Medulla oblongata (tissue), 1 donor: ENCODE measurements at regions not wholly inside any gene's neighbourhood (a gene's known extent, or its start where the extent isn't known, plus 50 kb on each side); places are given as distances from the start of the nearest gene placed in this dataset.
A peak's percentile ranks its signal among the peaks of the same experiment; 100 is the strongest.

Source experiments
- DNase-seq: peaks from one replicate; pipeline ENCODE4 v3.0.0-alpha.2; 2015; ENCODE audit errors: extremely low spot score

DNA sequence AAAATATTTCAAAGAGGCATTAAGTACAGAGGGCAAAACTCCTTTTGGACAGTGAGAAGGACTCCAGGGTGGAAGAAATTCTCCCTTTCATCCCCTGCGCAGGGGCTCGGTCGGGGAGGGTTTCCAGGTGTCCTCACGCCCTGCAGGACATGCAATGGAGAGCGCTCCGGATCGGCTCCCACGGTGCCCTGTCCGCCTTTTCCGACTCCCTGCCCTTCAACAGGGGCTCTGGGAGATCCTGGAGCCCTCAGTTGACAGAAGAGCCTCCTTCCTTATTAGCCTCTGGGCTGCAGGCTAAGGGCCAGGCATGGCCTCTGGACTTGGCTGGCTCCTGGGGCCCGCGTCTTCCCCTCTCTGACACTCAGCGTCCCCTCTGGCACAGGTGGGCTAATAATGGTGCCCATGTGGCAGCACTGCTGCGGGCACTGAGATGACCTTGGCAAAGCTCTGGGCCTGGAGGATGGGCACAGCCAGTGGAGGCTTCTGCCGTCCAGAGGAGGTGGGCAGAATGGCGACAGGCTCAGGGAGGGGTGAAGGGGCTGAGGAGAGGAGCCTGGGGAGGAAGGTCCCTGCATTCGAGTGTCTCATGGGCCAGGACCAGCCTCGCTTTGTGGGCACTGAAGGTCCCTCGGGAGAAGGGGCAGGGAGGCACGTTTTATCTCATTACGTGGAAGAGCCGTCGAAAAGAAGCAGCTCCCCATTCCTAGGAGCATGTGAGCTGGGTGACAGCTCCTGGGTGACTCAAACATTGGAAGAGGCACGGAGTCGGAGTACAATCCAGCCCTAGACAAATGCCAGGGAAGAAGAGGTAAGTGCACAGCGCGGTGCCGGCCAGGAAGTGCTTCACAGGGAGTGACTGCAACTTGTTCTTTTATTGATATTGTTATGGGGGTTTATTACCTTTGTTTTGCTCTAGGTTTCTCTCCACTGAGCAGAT, 161.7 kb downstream of the IRF8 start:
- no peak for DNase-seq

DNA sequence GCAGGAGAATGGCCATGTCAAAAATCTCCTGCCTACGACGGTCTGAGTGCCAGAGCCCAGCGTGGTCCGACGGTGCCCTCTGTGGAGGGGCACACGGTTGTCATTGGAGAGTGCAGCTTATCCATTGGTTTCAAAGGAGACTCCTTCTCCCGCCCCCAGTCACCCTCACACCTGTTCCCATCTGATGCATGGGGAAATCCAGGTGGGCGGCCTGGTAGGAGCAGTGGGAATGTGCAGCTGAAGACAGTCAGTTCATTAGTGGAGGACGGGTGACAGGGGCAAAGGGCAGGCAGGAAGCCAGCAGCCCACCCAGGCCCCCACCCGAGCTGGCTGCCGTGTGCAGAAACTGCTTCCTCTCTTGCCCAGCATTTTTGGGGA, 162.3 kb downstream of the IRF8 start:
- no peak for DNase-seq

DNA sequence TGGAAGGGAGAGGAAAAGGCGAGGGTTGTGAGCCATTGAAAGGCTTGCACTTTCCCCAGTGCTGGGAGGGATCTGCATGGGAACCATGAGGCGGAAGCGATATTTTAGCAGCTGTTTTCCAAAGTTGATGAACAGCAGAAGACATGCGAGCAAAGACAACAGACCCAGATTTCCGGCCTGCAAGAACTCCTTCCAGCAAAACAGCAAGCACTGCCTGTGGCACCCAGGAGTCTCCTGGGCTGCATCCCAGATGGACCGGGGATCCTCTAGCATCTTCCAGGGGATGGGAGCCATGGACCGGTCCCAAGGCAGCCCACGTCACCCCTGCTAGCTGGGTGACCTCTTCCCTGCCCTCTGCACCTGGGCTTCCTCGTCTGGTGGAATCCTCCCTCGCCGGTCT, 162.8 kb downstream of the IRF8 start:
- no peak for DNase-seq

DNA sequence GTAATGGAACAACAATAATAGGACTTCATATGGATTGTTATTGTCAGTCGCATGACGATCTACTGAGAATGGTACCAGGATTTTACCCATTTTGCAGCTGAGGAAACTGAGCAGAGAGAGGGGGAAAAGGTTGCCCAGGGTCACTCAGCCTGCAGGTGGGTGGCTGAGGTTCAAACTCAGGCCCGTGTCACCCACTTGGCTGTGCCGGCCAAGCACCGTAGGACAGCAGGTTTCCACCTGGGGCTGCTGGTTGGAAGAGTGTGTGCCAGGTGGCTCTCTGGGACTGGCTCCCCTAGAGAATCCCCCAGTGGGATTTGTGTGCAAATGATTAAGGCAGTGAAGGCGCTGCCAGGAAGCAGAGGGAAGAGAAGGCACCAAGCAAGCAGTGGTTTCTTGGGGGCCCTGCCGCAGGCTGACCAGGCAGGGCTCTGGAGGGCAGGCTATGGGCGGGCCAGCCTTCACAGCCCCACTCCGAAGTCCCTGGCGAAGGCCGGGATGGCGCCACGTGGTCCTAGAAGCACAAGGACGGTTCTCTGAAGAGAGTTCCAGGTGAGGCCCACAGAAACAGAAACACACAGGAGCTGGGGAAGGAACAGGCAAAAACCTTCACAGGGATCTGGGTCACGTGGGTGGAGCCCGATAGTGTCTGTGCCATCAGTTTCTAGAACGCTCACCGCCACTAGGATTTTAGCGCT, 163.5 kb downstream of the IRF8 start:
- no peak for DNase-seq

DNA sequence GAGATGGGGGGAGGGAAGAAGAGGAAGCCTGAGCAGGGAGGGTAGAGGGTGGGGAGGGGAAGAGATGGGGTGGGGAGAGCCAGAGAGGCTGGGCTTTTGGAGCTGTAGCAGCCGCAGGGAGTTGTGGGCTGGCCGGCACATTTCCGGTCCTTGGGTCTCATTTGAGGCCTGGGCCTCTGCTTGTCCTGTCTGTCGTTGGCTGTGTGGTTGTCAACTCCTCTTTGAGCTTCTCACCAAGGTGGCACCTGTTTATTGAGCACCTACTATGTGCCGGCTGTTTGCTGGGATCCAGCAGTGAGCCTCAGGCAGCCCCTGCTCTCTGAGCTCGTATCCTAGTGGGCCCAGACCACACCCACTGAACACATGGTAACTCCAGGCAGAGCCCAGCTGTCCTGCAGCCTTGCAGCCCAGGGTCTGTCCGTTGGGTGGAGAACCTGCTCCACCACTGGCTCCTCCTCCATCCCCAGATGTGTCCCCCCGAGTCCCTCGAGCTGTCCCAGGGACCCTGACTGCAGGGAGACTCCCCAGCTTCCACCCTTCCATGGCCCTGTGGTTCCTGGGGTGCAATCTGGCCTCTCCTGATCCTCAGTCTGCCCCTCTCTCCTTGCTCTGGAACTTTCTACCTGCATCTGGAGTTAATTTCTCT, 164.9 kb downstream of the IRF8 start:
- DNase-seq = no peak

DNA sequence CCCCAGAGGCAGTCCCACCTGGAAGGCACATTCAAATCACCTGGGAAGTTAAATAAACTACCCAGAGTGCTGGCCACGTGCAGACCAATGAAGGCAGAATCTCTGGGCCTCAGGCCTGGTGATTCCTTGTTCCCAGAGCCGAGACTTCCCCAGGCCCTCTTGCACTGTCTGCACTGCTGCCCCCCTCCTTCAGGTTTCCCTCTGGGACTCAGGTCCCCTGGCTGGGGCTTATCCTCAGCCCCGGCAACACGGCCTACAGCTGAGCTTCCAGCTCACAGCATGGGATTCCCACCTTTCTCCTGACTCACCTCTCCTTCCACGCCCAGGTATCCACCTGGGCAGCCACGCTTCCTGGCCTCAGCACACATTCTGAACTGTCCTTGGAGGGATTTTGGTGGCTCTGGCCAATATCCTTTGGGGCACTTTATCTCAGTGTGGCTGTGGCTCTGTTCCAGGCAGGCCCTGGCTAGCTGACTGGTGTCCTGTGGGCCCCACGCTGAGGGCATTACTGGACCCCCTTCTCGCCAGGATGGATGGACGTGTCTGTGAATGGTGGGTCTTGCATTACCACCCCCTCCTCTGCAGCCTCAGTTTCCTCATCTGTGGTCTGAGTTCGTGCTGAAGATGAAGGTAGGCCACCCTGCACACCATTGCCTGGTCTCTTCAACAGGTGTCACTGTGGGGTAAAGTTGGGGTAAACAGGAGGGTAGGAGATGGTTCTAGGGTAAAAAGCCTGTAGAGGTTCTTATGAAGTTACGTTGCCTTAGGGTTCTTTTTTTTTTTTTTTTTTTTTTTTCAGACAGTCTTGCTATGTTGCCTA, 165.7 kb downstream of the IRF8 start:
- no peak for DNase-seq

DNA sequence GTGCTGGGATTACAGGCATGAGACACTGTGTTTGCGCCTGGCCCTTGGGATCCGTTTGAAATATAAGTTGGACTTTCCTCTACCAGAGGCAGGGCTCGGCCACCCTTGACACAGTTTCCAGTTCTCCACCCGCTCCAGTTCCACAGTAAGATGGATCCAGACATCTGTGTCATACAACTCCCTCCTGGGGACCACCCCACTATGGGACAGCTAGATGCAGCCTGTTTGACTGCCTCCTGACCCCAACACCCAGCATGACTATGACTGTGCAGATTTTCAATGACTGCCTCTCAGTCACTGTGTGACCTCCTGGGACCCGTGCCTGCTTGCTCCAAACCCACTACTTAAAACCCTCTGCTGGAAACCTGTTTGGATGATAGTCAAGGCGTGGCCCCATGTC, 166.7 kb downstream of the IRF8 start:
- DNase-seq = no peak

DNA sequence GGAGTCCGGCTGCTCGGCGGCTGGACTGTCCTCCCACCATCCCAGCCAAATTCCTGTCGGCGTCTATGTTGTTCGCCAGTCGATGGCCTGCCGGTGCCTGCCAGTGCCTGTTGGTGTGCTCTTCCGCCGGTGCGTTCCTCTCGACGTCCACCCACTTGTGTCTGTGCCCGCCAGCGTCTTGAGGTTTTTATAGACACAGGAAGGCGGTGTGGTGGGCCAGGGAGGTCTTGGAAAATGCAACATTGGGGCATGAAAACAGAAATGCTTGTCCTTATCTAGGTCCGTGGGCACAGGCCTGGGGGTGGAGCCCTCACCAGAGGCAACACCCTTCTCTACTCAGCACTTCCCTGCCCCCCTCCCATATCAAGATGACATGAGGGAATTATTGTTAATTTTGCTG, 167.8 kb downstream of the IRF8 start:
- DNase-seq = no peak

DNA sequence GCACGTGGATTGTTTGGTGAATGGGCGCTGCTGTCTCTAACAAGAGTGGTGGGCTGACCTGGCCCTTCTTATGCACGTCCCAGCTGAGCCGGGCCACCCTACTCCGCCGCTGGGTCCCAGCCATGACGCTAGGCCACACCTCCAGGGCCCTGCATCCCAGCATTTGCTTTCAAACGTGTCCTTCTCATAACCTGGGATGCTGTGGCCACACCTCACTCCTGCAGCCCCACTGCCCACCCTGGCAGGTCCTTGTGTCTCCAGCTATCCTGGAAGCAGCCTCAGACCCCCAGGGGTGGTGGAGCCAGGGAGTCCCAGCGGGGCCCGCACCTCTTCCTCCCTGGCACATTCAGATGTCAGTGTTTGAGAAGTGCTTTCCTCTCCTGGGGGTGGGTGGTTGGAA, 168.6 kb downstream of the IRF8 start:
- DNase-seq = no peak

DNA sequence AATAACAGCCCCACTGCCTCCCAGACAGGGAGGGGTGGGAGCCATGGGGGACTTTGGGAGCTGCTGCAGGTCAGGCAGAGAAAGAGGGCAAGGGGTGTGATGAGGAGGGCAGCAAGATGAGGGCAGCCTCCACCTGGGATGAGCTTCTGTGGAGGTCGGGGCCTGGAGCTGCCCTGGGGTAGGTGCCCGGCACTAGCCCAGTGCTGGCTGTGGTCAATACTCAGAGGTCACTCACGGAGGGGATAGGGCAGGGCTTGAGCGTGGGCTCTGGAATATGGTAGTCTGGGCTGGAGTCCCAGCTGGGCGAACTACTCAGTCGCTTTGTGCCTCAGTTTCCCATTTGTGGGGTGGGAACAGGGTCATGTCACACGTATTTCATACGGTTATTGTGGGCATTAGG, 169.0 kb downstream of the IRF8 start:
- DNase-seq = no peak

DNA sequence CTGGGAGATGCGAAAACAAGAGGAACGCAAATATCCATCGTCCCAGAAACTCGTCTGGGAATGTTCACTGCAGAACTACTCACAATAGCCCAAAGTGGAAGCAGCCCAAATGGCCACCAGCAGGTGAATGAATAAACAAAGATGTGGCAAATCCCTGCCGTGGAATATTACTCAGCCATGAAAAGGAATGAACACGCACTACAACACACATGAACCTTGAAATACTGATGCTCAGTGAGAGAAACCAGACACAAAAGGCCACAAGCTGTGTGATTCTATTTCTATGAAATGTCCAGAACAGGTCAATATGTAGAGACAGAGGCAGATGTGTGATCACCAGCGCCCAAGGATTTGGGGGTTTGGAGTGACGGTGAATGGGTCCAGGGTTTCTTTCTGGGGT, 169.8 kb downstream of the IRF8 start:
- DNase-seq = no peak

DNA sequence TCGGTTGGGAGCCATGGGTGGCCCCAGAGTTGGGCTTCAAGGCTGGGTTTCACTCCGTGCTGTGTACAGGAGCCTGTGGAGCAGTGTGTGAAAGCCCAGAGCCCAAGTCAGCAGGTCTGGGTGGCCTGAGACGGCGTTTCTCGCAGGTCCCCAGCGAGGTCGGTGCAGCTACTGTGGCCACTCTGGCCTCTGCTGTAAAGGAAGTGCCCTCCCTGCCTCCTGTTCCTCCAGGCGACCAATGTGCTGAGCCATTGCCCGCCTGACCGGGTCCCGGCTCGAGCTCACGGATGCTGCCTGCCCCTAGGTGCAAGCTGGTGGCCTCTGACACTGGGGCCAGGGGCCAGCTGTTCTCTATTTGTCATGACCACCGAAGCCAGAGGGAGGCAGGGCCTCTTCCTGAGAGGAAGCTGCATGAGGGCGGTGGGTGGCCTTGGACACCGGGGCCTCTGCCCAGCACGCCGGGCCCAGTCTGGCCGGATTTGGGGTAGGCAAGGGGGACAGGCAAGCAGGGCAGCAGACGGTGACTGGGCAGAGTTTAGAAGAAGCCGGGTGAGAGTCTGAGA, 170.9 kb downstream of the IRF8 start:
- no peak for DNase-seq

DNA sequence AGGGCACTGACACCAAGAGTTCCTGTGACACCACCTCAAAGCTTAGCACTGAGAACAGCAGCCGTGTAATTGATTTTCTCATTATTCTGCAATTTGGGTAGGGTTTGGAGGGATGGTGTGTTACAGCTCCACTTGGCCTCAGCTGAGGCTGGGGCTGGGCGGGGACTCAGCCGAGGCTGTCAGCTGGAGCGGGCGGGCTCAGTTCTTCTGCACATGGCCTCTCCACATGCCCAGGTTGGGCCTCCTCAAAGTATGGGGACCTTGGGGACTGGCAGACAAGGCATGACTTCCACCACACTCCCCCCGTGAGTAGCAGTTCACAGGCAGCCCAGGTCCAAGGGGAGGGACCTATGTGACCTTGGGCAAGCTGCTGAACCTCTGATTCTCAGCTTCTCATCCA, 171.5 kb downstream of the IRF8 start:
- DNase-seq = no peak

DNA sequence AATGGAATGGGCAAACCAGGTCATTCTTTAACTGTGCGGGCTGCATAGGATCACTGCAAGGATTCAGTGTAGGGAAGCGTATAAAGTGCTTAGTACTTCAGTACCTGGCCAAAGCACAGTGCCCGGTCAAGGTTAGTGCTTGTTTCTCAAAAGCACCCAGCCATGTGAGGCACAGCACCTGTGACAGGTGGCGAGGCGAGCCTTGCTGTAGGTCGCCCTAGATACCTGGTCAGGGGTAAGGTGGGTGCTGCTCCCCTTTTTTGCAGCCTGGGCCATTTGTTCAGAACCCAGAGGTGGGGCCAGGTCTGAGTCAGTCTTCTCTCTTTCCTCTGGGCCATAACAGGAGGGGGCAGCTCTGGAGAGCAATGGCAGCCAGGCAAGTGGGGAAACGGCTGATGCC, 172.0 kb downstream of the IRF8 start:
- DNase-seq = no peak

DNA sequence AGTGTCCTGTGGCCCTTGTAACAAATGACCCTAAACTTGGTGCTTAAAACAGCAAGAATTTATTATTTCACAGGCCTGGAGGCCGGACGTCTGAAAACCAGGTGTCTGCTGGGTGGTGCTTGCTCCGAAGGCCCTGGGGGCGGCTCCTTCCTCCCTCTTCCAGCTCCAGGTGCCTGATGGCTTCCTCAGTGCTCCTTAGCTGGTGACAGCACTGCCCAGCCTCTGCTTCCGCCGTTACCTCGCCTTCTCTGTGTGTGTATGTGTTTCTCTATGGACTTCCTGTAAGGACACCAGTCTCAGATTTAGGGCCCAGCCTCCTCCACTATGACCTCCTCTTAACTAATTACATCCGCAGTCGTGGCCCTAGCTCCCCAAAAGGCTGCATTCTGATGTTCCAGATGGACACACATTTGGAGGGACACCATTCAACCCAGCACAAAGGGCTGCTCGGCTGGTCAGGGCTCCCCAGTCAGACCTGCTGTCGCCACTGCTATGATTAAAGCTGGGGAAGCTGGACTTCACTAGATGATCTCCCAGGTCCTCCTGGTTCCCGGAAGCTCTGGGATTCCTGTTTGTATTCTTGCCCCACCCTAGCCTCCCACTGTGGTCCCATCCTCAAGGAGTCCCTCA, 172.8 kb downstream of the IRF8 start:
- DNase-seq = no peak

DNA sequence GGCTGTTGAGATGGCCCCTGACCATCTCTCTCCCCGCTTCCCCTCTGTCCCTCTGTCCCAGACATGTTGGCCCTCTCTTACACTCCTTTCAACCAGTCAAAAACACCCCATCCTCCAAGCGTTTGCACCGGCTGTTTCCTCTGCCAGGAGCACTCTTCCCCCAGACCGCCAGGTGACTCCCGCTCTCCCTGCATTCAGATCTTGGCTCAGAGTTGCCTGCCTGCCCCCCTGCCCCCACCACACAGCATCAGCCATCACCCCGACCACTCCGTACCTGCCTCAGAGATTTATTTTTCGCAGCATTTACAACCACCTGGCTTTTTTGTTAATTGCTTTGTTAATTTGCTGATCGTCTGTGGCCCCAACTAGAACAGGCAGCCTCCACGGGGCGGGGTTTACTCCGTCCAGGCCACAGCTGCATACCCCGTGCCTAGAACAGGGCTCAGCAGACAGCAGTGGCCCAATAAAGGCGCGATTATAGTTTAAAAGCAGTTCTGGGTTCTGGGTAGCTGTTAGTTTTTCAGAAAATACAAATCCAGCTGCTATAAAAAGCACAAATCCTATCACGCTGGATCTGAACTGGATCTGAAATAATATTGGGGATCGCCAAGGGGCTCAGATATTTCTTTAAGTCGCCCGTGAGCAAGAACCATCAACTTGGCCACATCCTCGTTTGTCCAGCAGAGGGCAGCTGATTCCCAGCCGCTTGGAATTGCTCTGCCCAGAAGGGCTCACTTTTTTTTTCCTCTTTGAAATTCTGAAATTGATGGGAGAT, 173.6 kb downstream of the IRF8 start:
- peak; percentile 83 for DNase-seq

DNA sequence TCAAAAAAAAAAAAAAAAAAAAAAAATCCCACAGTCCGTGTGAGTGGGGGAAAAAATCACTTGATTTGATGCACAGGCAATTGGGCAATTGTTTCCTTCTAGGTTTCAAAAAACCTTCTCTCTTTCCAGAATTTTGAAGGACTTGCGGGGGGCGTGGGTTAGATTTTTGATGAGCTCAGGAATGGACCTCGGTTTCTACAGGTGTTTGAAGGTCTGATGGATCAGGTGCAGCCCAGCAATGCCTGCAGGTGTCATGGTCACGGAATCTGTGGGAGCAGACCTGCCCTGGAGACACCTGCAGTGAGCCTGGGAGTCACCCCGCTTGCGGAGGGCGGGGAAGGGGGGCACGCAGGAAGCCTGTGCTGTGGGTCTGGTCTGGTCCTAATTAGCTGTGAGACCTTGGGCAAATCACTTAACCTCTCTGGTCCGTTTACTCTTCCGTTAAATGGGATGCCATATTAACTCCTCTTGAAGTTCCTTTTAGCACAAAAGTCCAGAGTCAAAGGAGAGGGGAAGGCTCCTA, 174.2 kb downstream of the IRF8 start:
- DNase-seq = no peak

DNA sequence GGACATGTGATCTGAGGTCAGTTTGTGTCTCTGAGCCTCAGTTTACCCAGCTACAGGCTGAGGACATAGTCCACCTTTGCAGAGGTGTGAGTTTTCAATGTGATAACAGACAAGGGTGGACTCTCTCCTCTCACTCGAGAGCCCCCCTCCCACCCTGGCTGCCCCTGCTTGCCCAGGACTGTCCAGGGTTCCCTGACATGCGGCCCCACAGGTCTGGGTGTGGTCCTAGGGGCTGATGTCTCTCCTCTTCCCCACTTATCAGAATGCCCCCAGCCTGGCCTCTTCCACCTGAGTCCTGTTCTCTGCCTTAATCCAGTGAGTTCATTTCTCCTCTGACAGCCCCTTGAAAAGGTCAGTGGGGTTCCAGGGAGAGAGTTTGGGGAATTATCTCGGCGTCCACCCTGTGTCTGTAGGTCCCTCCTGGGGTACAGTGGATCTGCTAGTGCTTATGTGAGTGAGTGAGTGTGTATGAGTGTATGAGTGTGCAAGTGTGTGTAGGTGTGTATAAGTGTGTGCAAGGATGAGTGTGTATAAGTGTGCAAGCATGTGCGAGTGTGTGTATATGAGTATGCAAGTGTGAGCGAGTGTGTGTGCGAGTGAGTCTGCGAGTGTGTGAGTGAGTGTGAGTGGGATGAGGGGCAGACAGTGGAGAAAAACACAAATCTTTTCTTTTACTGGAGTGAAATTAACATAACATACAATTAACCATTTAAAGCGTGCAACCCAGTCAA, 175.0 kb downstream of the IRF8 start:
- no peak for DNase-seq
